GM18505 (cell line): ENCODE measurements at regions not wholly inside any gene's neighbourhood (a gene's known extent, or its start where the extent isn't known, plus 50 kb on each side); places are given as distances from the start of the nearest gene placed in this dataset.
"Not testable (repeated sequence)": the region's sequence is repeated elsewhere in the genome, so short reads cannot be mapped to it uniquely, and the experiment has no call there.

Experiments
- ATAC-seq: cut with Tn5 transposase; IDR thresholded peaks from one replicate; pipeline ENCODE4 v1.9.1; 2021; ENCODE audit not compliant: unreplicated experiment
- POLR2A ChIP-seq: IDR thresholded peaks from 4 replicates; pipeline ENCODE4 v1.6.1; 2011; ENCODE audit warnings: borderline replicate concordance; ENCODE audit not compliant: insufficient read depth, insufficient read length; ENCODE audit errors: extremely low read depth

DNA sequence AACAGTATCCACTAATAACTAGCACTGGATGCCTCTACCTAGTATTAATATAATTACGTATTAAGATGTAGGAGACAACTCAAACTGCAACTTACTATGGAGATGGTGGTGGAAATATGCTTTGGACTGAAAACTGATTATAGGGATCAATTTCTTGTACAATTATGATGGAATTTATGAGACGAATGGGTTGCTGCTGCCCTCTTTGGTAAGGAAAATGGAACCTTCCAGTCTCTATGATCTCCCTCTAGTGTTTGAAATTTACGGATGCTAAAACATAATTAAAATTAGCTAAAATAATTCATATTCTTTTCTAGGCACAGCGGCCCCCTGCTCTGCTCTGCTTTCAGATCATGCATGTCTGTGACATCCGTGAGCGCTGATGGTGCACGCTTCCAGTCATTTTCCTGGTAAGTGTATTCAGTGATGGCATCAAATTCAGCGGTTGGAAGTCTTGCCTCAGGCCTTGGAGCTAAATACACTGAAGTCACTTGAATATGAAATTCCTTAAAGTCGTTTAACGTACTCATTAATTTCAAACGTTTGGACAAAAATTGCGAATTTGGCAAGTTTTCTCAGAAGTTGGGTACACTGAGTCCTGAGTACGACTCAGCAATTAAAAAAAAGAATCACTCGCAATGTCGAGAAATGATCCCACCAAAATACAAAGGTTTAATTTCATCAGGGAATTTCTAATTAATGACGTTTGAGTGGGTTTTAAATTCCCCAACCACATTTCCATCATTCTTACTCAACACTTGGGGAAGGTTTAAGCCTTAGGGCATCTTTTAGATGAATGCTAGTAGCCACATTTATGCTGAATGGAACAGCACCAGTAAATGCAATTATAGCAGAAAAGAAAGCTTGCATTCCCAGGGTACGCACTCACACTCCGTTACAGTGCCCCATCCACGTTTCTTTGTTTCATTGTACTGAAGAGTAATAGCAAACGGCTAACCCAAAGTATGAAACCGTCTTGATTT lies 132.6 kb downstream of the NR2F2 start:
- TF ChIP-seq POLR2A: no peak
- no peak for ATAC-seq

- no peak for ATAC-seq
- TF ChIP-seq POLR2A: no peak
Measured at GRCh38 chr15:96466389-96466947, 136.0 kb downstream of the NR2F2 start.

- ATAC-seq: no peak
- no peak for TF ChIP-seq POLR2A
Measured at GRCh38 chr15:96468036-96468435, 137.5 kb downstream of the NR2F2 start.

- TF ChIP-seq POLR2A: no peak
- ATAC-seq: no peak
Measured at GRCh38 chr15:96470681-96471310, 140.3 kb downstream of the NR2F2 start.

GRCh38 chr15:96472681-96473080 lies 142.2 kb downstream of the NR2F2 start:
- no peak for TF ChIP-seq POLR2A
- no peak for ATAC-seq

DNA sequence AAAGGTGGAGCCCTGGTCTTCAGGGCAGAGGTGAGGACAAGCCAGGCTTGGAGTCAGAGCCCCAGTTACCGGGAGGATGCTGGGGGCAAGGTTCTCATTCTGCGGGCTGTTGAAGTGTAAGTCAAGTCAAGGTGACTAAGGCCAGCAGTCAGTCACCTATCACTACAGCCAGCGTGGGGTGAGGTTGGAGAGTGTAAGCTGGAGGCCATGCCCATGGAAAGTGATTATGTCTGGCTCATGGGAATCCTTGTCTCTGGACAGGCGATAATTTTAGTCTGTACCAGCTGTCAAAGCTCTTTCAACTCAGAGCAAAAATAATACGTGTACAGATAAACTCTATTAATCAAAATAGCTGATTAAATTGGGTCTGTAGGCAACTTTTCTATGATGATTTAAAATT lies 143.1 kb downstream of the NR2F2 start:
- no peak for TF ChIP-seq POLR2A
- ATAC-seq: no peak

DNA sequence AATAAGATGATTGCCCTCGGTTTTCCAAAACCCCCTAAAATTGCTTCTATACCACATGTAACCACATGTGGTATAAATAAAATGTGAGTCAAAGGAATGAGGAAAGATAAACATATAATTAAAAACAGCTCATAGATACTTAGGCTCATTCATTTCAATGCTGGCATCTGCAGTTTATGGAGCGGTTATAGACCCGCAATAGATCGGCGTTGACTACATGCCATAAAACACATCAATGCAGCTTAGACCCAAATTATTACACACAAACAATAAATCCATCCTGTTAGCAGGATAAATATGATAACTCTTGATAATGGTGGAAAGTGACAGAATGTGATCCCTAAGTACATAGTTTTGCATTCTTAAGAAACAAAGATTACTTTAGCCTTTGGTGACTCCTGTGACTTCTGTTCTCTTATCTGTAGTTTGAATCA lies 143.7 kb downstream of the NR2F2 start:
- no peak for ATAC-seq
- no peak for TF ChIP-seq POLR2A

- ATAC-seq: no peak
- no peak for TF ChIP-seq POLR2A
Measured at GRCh38 chr15:96477227-96477626, 146.7 kb downstream of the NR2F2 start.

- not testable (repeated sequence) for ATAC-seq
Measured at GRCh38 chr15:96484412-96484811, 153.9 kb downstream of the NR2F2 start.

DNA sequence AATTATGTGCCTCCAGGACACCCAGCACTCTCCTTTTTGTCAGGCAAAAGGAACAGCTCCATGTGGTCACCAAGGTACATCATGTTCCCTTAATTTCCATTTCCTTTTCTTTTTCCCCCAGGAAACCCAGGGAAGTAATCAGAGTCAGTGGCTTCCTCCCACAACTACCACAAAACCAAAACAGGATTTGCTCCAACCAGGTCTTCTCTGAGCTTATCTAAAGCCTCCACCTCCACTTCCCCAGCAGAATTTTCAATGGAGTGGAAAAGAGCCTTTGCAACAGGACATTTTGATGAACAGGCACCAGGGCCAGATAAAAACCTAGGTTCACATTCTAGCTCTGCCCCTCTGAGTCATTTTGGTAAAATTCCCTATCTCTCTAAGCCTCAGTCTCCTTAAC lies 154.3 kb downstream of the NR2F2 start:
- TF ChIP-seq POLR2A: no peak
- no peak for ATAC-seq

GRCh38 chr15:96487245-96487644 lies 156.7 kb downstream of the NR2F2 start:
- ATAC-seq: no peak
- no peak for TF ChIP-seq POLR2A

- ATAC-seq: not testable (repeated sequence)
Measured at GRCh38 chr15:96491066-96491699, 160.7 kb downstream of the NR2F2 start.

DNA sequence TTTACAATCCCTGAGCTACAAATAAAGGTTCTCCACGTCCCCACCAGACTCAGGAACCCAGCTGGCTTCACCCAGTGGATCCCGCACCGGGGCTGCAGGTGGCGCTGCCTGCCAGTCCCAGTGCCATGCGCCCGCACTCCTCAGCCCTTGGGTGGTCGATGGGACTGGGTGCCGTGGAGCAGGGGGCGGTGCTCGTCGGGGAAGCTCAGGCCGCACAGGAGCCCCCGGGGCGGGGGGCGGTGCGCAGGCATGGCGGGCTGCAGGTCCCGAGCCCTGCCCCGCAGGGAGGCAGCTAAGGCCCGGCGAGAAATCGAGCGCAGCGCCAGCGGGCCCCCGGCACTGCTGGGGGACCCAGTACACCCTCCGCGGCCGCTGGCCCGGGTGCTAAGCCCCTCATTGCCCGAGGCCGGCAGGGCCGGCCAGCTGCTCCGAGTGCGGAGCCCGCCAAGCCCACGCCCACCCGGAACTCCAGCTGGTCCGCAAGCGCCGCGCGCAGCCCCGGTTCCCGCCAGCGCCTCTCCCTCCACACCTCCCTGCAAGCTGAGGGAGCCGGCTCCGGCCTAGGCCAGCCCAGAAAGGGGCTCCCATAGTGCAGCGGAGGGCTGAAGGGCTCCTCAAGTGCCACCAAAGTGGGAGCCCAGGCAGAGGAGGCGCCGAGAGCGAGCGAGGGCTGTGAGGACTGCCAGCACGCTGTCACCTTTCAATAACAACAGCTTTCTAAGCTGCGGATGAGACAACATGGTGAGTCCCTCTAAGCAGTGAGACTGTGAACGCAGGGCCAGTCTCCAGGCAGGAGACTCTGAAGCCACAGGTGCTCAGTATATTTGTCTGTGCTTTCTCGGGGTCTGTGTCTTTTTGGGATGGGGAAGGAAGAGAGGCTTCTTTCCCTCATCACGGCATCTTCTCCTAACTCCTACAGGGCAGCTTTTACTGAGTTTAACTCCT lies 161.5 kb downstream of the NR2F2 start:
- ATAC-seq: not testable (repeated sequence)
